ENCODE measurements at regions not wholly inside any gene's neighbourhood (a gene's known extent, or its start where the extent isn't known, plus 50 kb on each side); places are given as distances from the start of the nearest gene placed in this dataset.

- H3K79me2 ChIP-seq (ENCODE audit: insufficient read depth): no peaks in the 10 kb centered on the region; the same call in 1 of the 2 replicates
- H3K36me3 ChIP-seq (replicated peaks in 1 of 2; ENCODE audit: control insufficient read depth in 1 of 2, insufficient read depth in 2 of 2, low read length in 1 of 2): no peaks in the 10 kb centered on the region
- TF ChIP-seq TAF1 (IDR thresholded peaks at IDR 0.05; ENCODE audit: borderline replicate concordance, low read depth, low read length): no peak
- no peak for TF ChIP-seq USF1 (IDR thresholded peaks at IDR 0.05; ENCODE audit: borderline replicate concordance, low read depth)
- TF ChIP-seq USF2 (IDR thresholded peaks at IDR 0.05; ENCODE audit: borderline replicate concordance, low read depth, low read length): no peak
- TF ChIP-seq PBX3 (IDR thresholded peaks at IDR 0.05): no peak
- TF ChIP-seq SMC3 (IDR thresholded peaks at IDR 0.05; ENCODE audit: low read depth, low read length): no peak
- no peak for TF ChIP-seq CTCF (IDR thresholded peaks at IDR 0.05)
- TF ChIP-seq CHD2 (IDR thresholded peaks at IDR 0.05; ENCODE audit: low read length, partially characterized antibody): no peak
- no peak for TF ChIP-seq EP300 (IDR thresholded peaks at IDR 0.05; ENCODE audit: borderline replicate concordance in 1 of 2, low read depth in 1 of 2, low read length in 1 of 2)
- no peak for TF ChIP-seq GATA2 (CRISPR knock-in tag; IDR thresholded peaks at IDR 0.05)
- TF ChIP-seq TEAD4 (IDR thresholded peaks at IDR 0.05; ENCODE audit: borderline replicate concordance, insufficient read depth): no peak
- no peak for TF ChIP-seq TCF12 (IDR thresholded peaks at IDR 0.05)
- no peak for TF ChIP-seq REST (IDR thresholded peaks at IDR 0.05; ENCODE audit: low read depth, low read length)
- TF ChIP-seq MAX (IDR thresholded peaks at IDR 0.05; ENCODE audit: low read depth): no peak
- no peak for TF ChIP-seq YY1 (IDR thresholded peaks at IDR 0.05; ENCODE audit: low read depth)
- no peak for TF ChIP-seq RFX5 (IDR thresholded peaks at IDR 0.05; ENCODE audit: low read length)
- H3F3A ChIP-seq (replicated peaks; ENCODE audit: insufficient read depth): no peaks in the 10 kb centered on the region
- H3K9me2 ChIP-seq: no peaks in the 10 kb centered on the region
- H3K9ac ChIP-seq: no peak overlapping the region
- H3K27ac ChIP-seq (ENCODE audit: low read depth in 2 of 2, low read length in 1 of 2): no peak overlapping the region
- DNase-seq: no peak
- no peak overlapping the region for H3K4me3 ChIP-seq (ENCODE audit: low read depth in 2 of 2, low read length in 1 of 2)
- H3K4me2 ChIP-seq: no peak overlapping the region
- ChIA-PET POLR2A (no interaction called here), CTCF (interaction anchor here (0.8 kb wide), 1 partner anchor 227 kb away, joined by 3 read pairs; no protein-coding TSS in a partner anchor)
- H3K9me3 ChIP-seq: no peaks in the 10 kb centered on the region
- no peak overlapping the region for H2AFZ ChIP-seq (ENCODE audit: low read depth)
- H3K27me3 ChIP-seq (ENCODE audit: insufficient read depth): no peaks in the 10 kb centered on the region
- WGBS (ENCODE audit: low lambda C conversion rate): 73% methylated on average over 3 of the region's 3 CpGs
- H4K20me1 ChIP-seq (ENCODE audit: insufficient read depth): no peaks in the 10 kb centered on the region
- no peaks in the 10 kb centered on the region; a peak in 2 of 4 replicates for H3K4me1 ChIP-seq (ENCODE audit: control insufficient read depth in 1 of 2, insufficient read depth in 2 of 2, low read depth in 1 of 2, low read length in 1 of 2)
Observed at GRCh38 chr12:77725611-77726010, 105.1 kb upstream of the NAV3 start.
